Osteoblast (primary cell): ENCODE measurements at regions not wholly inside any gene's neighbourhood (a gene's known extent, or its start where the extent isn't known, plus 50 kb on each side); places are given as distances from the start of the nearest gene placed in this dataset.

Source experiments
- DNase-seq: peaks from one replicate; pipeline ENCODE4 v3.0.0; 2011; ENCODE audit warnings: low spot score, mixed read lengths; ENCODE audit not compliant: insufficient read length; ENCODE audit errors: missing footprints
- H2AFZ ChIP-seq: 2 replicates; pipeline ENCODE4 v1.6.0; 2011; ENCODE audit warnings: mild to moderate bottlenecking, low read length
- H3K27ac ChIP-seq: 2 replicates; pipeline ENCODE4 v1.5.1; 2011; ENCODE audit warnings: mild to moderate bottlenecking, low read depth, low read length, moderate library complexity
- H3K27me3 ChIP-seq: 2 replicates; pipeline ENCODE4 v1.6.0; 2012; ENCODE audit warnings: mild to moderate bottlenecking, control low read depth, inconsistent platforms, low read length, moderate library complexity; ENCODE audit not compliant: insufficient read depth
- H3K36me3 ChIP-seq: 2 replicates; pipeline ENCODE4 v1.5.1; 2011; ENCODE audit warnings: mild to moderate bottlenecking, low read length, control low read depth, moderate library complexity; ENCODE audit not compliant: insufficient read depth
- H3K4me1 ChIP-seq: 2 replicates; pipeline ENCODE4 v1.5.1; 2011; ENCODE audit warnings: mild to moderate bottlenecking, low read length, control low read depth, moderate library complexity; ENCODE audit not compliant: insufficient read depth
- H3K4me2 ChIP-seq: 2 replicates; pipeline ENCODE4 v1.6.0; 2011; ENCODE audit warnings: mild to moderate bottlenecking, low read length; ENCODE audit not compliant: insufficient read depth
- H3K4me3 ChIP-seq: fragments of 200-600 bp; sonication (generic); 3 replicates; pipeline ENCODE4 v1.5.1; 2012; ENCODE audit warnings: mild to moderate bottlenecking, low read length, inconsistent platforms; ENCODE audit not compliant: insufficient read depth
- H3K79me2 ChIP-seq: 2 replicates; pipeline ENCODE4 v1.6.0; 2012; ENCODE audit warnings: mild to moderate bottlenecking, low read length, control low read depth, inconsistent platforms; ENCODE audit not compliant: insufficient read depth
- H3K9me3 ChIP-seq: 2 replicates; pipeline ENCODE4 v1.5.1; 2011; ENCODE audit warnings: low read depth, low read length, control low read depth
- H4K20me1 ChIP-seq: 2 replicates; pipeline ENCODE4 v1.6.0; 2012; ENCODE audit warnings: mild to moderate bottlenecking, low read length, control low read depth; ENCODE audit not compliant: insufficient read depth
- TF ChIP-seq, protein P1 (sequence below): IDR thresholded peaks from 2 replicates; pipeline ENCODE4 v1.5.1; 2011; ENCODE audit warnings: mild to moderate bottlenecking, low read depth, low read length, moderate library complexity; ENCODE audit errors: extremely low read depth

DNA sequence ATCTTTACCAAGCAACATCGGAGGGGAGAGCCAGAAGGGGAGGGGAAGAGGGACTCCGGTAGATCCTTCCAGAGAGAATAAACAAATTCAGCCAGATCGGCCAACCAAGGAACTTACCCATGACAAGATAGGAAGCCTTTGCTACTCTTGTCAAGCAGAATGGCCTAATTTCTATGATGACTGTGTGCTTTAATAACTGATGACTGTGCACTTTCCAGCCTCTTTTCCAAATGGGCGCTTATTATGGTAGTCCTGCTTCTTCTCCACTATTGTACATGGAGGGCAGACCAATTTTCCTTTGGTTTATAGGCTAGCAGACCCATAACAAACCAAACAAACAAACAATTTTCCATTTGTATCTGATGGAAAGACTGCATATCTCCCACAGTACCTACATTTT, 163.8 kb upstream of the RFX3 start:
- Histone ChIP-seq H3K27ac (no peak overlapping the region), H3K4me1 (no peaks in the 10 kb centered on the region), H3K27me3 (peaks cover 3% of the 10 kb centered on the region), H3K79me2 (no peaks in the 10 kb centered on the region), H4K20me1 (no peaks in the 10 kb centered on the region), H3K36me3 (no peaks in the 10 kb centered on the region), H3K4me3 (no peak overlapping the region), H2AFZ (no peak overlapping the region), H3K9me3 (no peaks in the 10 kb centered on the region), H3K4me2 (no peak overlapping the region)
- TF ChIP-seq, protein P1, sequence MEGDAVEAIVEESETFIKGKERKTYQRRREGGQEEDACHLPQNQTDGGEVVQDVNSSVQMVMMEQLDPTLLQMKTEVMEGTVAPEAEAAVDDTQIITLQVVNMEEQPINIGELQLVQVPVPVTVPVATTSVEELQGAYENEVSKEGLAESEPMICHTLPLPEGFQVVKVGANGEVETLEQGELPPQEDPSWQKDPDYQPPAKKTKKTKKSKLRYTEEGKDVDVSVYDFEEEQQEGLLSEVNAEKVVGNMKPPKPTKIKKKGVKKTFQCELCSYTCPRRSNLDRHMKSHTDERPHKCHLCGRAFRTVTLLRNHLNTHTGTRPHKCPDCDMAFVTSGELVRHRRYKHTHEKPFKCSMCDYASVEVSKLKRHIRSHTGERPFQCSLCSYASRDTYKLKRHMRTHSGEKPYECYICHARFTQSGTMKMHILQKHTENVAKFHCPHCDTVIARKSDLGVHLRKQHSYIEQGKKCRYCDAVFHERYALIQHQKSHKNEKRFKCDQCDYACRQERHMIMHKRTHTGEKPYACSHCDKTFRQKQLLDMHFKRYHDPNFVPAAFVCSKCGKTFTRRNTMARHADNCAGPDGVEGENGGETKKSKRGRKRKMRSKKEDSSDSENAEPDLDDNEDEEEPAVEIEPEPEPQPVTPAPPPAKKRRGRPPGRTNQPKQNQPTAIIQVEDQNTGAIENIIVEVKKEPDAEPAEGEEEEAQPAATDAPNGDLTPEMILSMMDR, result no peak
- no peak for DNase-seq

DNA sequence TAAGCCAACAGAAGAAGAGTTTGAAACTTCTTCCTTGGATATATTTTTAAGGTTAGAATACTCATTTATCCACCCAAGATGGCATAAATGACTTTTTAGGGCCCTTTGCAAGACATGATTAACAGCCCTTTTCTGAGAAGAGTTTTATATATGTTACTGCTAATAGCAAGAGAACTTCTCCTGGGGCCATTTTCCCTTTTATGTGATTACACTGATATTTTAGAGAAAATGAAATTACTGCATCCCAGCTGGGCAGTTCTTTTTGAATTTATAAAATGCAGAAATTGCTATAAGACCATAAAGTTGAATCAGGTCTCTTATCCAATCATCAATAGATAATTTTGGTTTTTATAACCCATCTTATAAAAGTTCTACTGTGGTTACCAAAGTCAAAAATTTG, 161.3 kb upstream of the RFX3 start:
- H3K4me2 ChIP-seq, result no peak overlapping the region
- H3K27ac ChIP-seq, result no peak overlapping the region
- no peak for DNase-seq
- H3K27me3 ChIP-seq, result no peaks in the 10 kb centered on the region
- no peaks in the 10 kb centered on the region for H3K9me3 ChIP-seq
- TF ChIP-seq, protein P1, result no peak
- no peaks in the 10 kb centered on the region for H3K36me3 ChIP-seq
- no peaks in the 10 kb centered on the region for H3K79me2 ChIP-seq
- H3K4me1 ChIP-seq, result no peaks in the 10 kb centered on the region
- no peaks in the 10 kb centered on the region for H4K20me1 ChIP-seq
- no peak overlapping the region for H3K4me3 ChIP-seq
- no peak overlapping the region for H2AFZ ChIP-seq

DNA sequence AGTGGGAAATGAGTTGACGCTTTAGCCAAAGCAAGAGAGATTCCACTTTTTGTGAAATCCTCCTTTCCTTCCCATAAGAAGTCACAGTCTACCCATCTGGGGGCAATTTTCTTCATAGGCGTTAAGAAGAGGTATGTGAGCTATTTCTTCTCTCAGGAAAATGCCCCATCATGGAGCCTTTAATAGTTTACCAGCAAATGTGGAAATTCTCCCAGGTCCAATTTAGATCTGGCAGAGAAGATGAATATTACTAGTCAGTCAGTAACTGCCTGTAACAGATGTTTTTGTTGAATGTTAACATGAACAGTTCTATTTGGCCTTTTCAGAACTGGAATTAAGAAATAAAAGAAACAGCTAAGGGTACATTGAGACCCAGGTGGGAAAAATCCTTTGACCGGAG, 156.4 kb upstream of the RFX3 start:
- Histone ChIP-seq H3K4me2 (no peak overlapping the region), H4K20me1 (no peaks in the 10 kb centered on the region), H2AFZ (no peak overlapping the region), H3K4me3 (no peak overlapping the region), H3K79me2 (no peaks in the 10 kb centered on the region), H3K4me1 (no peaks in the 10 kb centered on the region), H3K27me3 (no peaks in the 10 kb centered on the region), H3K9me3 (no peaks in the 10 kb centered on the region), H3K27ac (no peak overlapping the region), H3K36me3 (no peaks in the 10 kb centered on the region)
- DNase-seq, result no peak
- TF ChIP-seq, protein P1, result no peak

DNA sequence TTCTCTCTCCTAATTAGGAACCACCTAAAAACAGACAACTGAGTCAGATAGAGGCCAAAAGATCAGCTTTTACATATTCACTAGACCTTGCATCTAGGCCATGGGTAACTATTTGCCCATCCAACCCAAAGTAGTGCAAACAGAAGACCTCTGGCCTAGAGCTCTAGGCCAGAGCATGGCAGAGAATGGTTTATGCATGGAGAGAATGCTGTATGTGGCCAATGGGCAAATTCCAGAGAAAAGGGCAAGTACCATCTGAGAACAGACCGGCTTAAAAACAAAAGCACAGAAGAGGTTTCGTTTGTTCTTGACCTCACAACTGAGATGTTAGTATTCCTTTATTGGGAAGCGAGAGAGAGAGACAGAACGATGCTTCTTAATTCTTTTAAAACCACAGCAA, 151.7 kb upstream of the RFX3 start:
- H3K36me3 ChIP-seq, result no peaks in the 10 kb centered on the region

More for the DNA sequence above, 151.7 kb upstream of the RFX3 start:
- Histone ChIP-seq H3K27ac (no peak overlapping the region), H3K4me1 (no peaks in the 10 kb centered on the region), H3K4me3 (no peak overlapping the region), H3K4me2 (no peak overlapping the region), H4K20me1 (no peaks in the 10 kb centered on the region), H3K79me2 (no peaks in the 10 kb centered on the region), H2AFZ (no peak overlapping the region), H3K9me3 (no peaks in the 10 kb centered on the region), H3K27me3 (no peaks in the 10 kb centered on the region)
- no peak for DNase-seq
- TF ChIP-seq, protein P1, result no peak
